ENCODE measurements at regions not wholly inside any gene's neighbourhood (a gene's known extent, or its start where the extent isn't known, plus 50 kb on each side); places are given as distances from the start of the nearest gene placed in this dataset.

DNA sequence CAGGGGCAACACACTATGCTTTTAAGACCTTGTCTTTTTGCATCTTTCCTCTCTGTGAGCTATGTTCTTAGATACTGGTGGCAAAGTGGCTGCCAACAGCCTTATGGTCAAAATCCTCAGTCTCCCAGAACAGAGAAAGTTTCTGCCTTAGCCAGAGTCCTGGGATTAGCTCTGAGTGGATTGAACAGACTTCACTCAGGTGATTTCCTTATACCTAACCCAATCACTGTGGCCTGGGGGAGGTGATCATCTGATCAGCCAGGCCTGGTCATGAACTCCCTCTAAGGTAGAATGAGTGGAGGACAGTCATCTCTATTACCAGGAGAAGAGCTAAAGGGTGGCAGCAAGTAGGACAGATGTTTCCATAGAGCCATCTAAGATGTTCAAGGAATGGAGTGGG is 218.5 kb upstream of the E2F8 start:
- TF ChIP-seq ETV6 (conservative IDR thresholded peaks at IDR 0.05 in 1 of 2, IDR thresholded peaks at IDR 0.05 in 1 of 2; ENCODE audit: borderline replicate concordance in 1 of 2, low read depth in 1 of 2) = no peak
- no peak for TF ChIP-seq POLR2A (IDR thresholded peaks at IDR 0.05; ENCODE audit: low read depth, low read length)
- TF ChIP-seq, protein P1, sequence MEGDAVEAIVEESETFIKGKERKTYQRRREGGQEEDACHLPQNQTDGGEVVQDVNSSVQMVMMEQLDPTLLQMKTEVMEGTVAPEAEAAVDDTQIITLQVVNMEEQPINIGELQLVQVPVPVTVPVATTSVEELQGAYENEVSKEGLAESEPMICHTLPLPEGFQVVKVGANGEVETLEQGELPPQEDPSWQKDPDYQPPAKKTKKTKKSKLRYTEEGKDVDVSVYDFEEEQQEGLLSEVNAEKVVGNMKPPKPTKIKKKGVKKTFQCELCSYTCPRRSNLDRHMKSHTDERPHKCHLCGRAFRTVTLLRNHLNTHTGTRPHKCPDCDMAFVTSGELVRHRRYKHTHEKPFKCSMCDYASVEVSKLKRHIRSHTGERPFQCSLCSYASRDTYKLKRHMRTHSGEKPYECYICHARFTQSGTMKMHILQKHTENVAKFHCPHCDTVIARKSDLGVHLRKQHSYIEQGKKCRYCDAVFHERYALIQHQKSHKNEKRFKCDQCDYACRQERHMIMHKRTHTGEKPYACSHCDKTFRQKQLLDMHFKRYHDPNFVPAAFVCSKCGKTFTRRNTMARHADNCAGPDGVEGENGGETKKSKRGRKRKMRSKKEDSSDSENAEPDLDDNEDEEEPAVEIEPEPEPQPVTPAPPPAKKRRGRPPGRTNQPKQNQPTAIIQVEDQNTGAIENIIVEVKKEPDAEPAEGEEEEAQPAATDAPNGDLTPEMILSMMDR (IDR thresholded peaks at IDR 0.05 in 2 of 3, conservative IDR thresholded peaks at IDR 0.05 in 1 of 3; ENCODE audit: control insufficient read depth in 2 of 3, extremely low read depth in 1 of 3, insufficient read depth in 1 of 3, low read depth in 3 of 3, low read length in 3 of 3) = no peak
- TF ChIP-seq, protein P2, sequence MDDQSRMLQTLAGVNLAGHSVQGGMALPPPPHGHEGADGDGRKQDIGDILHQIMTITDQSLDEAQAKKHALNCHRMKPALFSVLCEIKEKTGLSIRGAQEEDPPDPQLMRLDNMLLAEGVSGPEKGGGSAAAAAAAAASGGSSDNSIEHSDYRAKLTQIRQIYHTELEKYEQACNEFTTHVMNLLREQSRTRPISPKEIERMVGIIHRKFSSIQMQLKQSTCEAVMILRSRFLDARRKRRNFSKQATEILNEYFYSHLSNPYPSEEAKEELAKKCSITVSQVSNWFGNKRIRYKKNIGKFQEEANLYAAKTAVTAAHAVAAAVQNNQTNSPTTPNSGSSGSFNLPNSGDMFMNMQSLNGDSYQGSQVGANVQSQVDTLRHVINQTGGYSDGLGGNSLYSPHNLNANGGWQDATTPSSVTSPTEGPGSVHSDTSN (IDR thresholded peaks at IDR 0.05; ENCODE audit: insufficient replicate concordance, low read depth, low read length) = peak; percentile 7
- TF ChIP-seq, protein P3, sequence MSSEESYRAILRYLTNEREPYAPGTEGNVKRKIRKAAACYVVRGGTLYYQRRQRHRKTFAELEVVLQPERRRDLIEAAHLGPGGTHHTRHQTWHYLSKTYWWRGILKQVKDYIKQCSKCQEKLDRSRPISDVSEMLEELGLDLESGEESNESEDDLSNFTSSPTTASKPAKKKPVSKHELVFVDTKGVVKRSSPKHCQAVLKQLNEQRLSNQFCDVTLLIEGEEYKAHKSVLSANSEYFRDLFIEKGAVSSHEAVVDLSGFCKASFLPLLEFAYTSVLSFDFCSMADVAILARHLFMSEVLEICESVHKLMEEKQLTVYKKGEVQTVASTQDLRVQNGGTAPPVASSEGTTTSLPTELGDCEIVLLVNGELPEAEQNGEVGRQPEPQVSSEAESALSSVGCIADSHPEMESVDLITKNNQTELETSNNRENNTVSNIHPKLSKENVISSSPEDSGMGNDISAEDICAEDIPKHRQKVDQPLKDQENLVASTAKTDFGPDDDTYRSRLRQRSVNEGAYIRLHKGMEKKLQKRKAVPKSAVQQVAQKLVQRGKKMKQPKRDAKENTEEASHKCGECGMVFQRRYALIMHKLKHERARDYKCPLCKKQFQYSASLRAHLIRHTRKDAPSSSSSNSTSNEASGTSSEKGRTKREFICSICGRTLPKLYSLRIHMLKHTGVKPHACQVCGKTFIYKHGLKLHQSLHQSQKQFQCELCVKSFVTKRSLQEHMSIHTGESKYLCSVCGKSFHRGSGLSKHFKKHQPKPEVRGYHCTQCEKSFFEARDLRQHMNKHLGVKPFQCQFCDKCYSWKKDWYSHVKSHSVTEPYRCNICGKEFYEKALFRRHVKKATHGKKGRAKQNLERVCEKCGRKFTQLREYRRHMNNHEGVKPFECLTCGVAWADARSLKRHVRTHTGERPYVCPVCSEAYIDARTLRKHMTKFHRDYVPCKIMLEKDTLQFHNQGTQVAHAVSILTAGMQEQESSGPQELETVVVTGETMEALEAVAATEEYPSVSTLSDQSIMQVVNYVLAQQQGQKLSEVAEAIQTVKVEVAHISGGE (CRISPR knock-in tag; IDR thresholded peaks at IDR 0.05) = no peak
- no peak for TF ChIP-seq ESRRA (IDR thresholded peaks at IDR 0.05; ENCODE audit: low read length)
- TF ChIP-seq FOXK2 (IDR thresholded peaks at IDR 0.05) = no peak
- TF ChIP-seq, protein P4, sequence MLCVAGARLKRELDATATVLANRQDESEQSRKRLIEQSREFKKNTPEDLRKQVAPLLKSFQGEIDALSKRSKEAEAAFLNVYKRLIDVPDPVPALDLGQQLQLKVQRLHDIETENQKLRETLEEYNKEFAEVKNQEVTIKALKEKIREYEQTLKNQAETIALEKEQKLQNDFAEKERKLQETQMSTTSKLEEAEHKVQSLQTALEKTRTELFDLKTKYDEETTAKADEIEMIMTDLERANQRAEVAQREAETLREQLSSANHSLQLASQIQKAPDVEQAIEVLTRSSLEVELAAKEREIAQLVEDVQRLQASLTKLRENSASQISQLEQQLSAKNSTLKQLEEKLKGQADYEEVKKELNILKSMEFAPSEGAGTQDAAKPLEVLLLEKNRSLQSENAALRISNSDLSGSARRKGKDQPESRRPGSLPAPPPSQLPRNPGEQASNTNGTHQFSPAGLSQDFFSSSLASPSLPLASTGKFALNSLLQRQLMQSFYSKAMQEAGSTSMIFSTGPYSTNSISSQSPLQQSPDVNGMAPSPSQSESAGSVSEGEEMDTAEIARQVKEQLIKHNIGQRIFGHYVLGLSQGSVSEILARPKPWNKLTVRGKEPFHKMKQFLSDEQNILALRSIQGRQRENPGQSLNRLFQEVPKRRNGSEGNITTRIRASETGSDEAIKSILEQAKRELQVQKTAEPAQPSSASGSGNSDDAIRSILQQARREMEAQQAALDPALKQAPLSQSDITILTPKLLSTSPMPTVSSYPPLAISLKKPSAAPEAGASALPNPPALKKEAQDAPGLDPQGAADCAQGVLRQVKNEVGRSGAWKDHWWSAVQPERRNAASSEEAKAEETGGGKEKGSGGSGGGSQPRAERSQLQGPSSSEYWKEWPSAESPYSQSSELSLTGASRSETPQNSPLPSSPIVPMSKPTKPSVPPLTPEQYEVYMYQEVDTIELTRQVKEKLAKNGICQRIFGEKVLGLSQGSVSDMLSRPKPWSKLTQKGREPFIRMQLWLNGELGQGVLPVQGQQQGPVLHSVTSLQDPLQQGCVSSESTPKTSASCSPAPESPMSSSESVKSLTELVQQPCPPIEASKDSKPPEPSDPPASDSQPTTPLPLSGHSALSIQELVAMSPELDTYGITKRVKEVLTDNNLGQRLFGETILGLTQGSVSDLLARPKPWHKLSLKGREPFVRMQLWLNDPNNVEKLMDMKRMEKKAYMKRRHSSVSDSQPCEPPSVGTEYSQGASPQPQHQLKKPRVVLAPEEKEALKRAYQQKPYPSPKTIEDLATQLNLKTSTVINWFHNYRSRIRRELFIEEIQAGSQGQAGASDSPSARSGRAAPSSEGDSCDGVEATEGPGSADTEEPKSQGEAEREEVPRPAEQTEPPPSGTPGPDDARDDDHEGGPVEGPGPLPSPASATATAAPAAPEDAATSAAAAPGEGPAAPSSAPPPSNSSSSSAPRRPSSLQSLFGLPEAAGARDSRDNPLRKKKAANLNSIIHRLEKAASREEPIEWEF (IDR thresholded peaks at IDR 0.05; ENCODE audit: insufficient replicate concordance, low read depth, low read length) = no peak
- TF ChIP-seq KDM1A (IDR thresholded peaks at IDR 0.05; ENCODE audit: borderline replicate concordance) = no peak
- TF ChIP-seq EZH2 (IDR thresholded peaks at IDR 0.05; ENCODE audit: borderline replicate concordance, control insufficient read depth, low read depth, low read length) = no peak
- TF ChIP-seq FOXM1 (IDR thresholded peaks at IDR 0.05; ENCODE audit: low read depth, low read length) = no peak
- no peak for TF ChIP-seq SMAD1 (IDR thresholded peaks at IDR 0.05; ENCODE audit: low read depth, partially characterized antibody)

Measured in GM12878 (cell line).